PC-9 (cell line): ENCODE measurements at regions not wholly inside any gene's neighbourhood (a gene's known extent, or its start where the extent isn't known, plus 50 kb on each side); places are given as distances from the start of the nearest gene placed in this dataset.

Source experiments
- BruUV-seq: library from RNA; stranded (reverse); fragments of 400-500 nt; replicated peaks from 2 replicates; lab custom pipeline; 2021; lab: Mats Ljungman, UMichigan
- CTCF ChIA-PET: fragments of 300-600 bp; sonication (Branson Sonifier 250); formaldehyde crosslinking; loops from one replicate; lab custom pipeline; 2022; ENCODE audit warnings: antibody characterized with exemption; lab: Charles Lee
- POLR2A ChIA-PET: fragments of 300-600 bp; sonication (Branson Sonifier 250); formaldehyde crosslinking; loops from one replicate; lab custom pipeline; 2022; ENCODE audit warnings: antibody characterized with exemption; ENCODE audit not compliant: unreplicated experiment; lab: Charles Lee
- DNase-seq, 2 experiments: peaks; one replicate each; pipeline versions ENCODE4 v3.0.0 to v3.0.0-alpha.2; 2015 to 2022; ENCODE audit warnings: mixed read lengths in 1 of 2
- H2AFZ ChIP-seq: fragments of 200-600 bp; sonication (generic); 2 replicates; pipeline ENCODE4 v1.8.1; 2017; ENCODE audit warnings: antibody characterized with exemption
- H3F3A ChIP-seq: fragments of 200-600 bp; sonication (generic); 2 replicates; pipeline ENCODE4 v1.8.1; 2017; ENCODE audit warnings: antibody characterized with exemption, mild to moderate bottlenecking, low read depth; ENCODE audit not compliant: insufficient read depth
- H3K27ac ChIP-seq: fragments of 200-600 bp; sonication (generic); 2 replicates; pipeline ENCODE4 v1.6.1; 2016; ENCODE audit warnings: mixed run types
- H3K27me3 ChIP-seq: fragments of 200-600 bp; sonication (generic); 2 replicates; pipeline ENCODE4 v1.6.1; 2016; ENCODE audit warnings: low read depth, mixed run types; ENCODE audit not compliant: insufficient read depth
- H3K36me3 ChIP-seq: fragments of 200-600 bp; sonication (generic); 2 replicates; pipeline ENCODE4 v1.6.1; 2016; ENCODE audit warnings: low read depth, mixed run types
- H3K4me1 ChIP-seq: fragments of 200-600 bp; sonication (generic); replicated peaks from 2 replicates; pipeline ENCODE4 v1.6.1; 2016; ENCODE audit warnings: mixed run types; ENCODE audit not compliant: insufficient read depth
- H3K4me2 ChIP-seq: fragments of 200-600 bp; sonication (generic); 2 replicates; pipeline ENCODE4 v1.6.1; 2017; ENCODE audit warnings: mixed run types
- H3K4me3 ChIP-seq: fragments of 200-600 bp; sonication (generic); 2 replicates; pipeline ENCODE4 v1.6.1; 2016; ENCODE audit warnings: mixed run types
- H3K79me2 ChIP-seq: fragments of 200-600 bp; sonication (generic); 2 replicates; pipeline ENCODE4 v1.6.1; 2017; ENCODE audit warnings: low read depth, mixed run types
- H3K9me2 ChIP-seq: fragments of 200-600 bp; sonication (generic); 2 replicates; pipeline ENCODE4 v1.8.1; 2017; ENCODE audit warnings: mild to moderate bottlenecking; ENCODE audit not compliant: insufficient read depth
- H3K9me3 ChIP-seq: fragments of 200-600 bp; sonication (generic); 2 replicates; pipeline ENCODE4 v1.8.1; 2016; ENCODE audit warnings: low read depth; ENCODE audit not compliant: insufficient read depth
- H4K20me1 ChIP-seq: fragments of 200-600 bp; sonication (generic); 2 replicates; pipeline ENCODE4 v1.8.1; 2017; ENCODE audit not compliant: insufficient read depth
- EZH2 ChIP-seq: fragments of 200-600 bp; sonication (generic); IDR thresholded peaks from 2 replicates; pipeline ENCODE4 v1.8.0; 2017; ENCODE audit warnings: antibody characterized with exemption, low read depth
- intact Hi-C: fragments of 100-400 bp; cut with micrococcal nuclease; formaldehyde crosslinking; loops from one replicate; pipeline ENCODE4 v1.10.0; 2022; ENCODE audit not compliant: unreplicated experiment
- TF ChIP-seq, protein P1 (sequence below): fragments of 200-600 bp; sonication (generic); conservative IDR thresholded peaks from 2 replicates; pipeline ENCODE4 v1.6.1; 2017; ENCODE audit warnings: mixed run types, antibody characterized with exemption, mild to moderate bottlenecking, moderate library complexity

DNA sequence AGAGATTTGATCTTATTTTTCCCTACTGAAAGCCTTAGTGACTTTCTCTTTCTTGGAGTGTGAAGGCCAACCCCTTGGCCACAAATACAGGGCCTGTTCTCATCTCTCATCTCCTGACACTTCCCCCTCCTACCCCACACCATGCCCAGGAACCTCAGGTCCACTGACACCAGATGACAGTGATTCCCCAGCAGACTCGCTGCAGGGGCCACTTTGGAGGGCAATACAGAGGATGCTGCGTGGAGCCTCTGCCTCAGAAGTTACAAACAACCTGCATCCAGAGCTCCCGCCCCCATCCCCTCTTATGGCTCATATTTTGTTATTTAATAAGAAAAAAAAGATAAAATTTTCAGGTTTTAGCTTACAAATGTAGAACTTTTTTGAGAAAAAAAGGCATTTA is 70.1 kb upstream of the LGALSL start:
- CTCF ChIA-PET, result no interaction called here
- no peak for TF ChIP-seq EZH2
- TF ChIP-seq, protein P1, sequence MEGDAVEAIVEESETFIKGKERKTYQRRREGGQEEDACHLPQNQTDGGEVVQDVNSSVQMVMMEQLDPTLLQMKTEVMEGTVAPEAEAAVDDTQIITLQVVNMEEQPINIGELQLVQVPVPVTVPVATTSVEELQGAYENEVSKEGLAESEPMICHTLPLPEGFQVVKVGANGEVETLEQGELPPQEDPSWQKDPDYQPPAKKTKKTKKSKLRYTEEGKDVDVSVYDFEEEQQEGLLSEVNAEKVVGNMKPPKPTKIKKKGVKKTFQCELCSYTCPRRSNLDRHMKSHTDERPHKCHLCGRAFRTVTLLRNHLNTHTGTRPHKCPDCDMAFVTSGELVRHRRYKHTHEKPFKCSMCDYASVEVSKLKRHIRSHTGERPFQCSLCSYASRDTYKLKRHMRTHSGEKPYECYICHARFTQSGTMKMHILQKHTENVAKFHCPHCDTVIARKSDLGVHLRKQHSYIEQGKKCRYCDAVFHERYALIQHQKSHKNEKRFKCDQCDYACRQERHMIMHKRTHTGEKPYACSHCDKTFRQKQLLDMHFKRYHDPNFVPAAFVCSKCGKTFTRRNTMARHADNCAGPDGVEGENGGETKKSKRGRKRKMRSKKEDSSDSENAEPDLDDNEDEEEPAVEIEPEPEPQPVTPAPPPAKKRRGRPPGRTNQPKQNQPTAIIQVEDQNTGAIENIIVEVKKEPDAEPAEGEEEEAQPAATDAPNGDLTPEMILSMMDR, result no peak
- Histone ChIP-seq H3K27ac (no peak overlapping the region), H4K20me1 (no peaks in the 10 kb centered on the region), H3K4me2 (no peak overlapping the region), H3K9me3 (no peaks in the 10 kb centered on the region), H3K9me2 (no peaks in the 10 kb centered on the region), H3K79me2 (no peaks in the 10 kb centered on the region), H2AFZ (no peak overlapping the region), H3K4me3 (no peak overlapping the region), H3K27me3 (no peaks in the 10 kb centered on the region), H3K4me1 (peaks cover 12% of the 10 kb centered on the region), H3F3A (no peaks in the 10 kb centered on the region), H3K36me3 (no peaks in the 10 kb centered on the region)
- BruUV-seq, result no TSS peak
- POLR2A ChIA-PET, result no interaction called here
- intact Hi-C loops, result no loop called here
- no peak for DNase-seq

DNA sequence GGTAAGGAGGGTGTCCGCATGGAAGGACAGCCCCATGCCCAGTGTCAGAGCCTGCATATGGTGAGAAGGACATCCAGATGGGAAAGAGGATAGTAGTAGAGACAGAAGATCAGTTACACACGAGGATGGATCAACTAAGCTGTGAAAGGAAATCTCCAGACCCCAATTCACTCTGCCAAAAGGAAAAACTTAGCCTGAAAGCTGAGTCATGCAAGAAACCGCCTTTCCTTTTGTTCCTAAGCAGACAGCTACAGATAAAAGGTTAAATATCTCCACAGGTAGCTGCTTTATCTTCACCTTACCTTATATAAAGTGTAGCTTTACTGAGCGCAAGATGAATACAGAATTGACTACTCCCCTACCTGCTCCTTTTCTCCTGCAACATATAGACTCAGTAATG is 67.3 kb upstream of the LGALSL start:
- intact Hi-C loops, result no loop called here
- no peak overlapping the region for H3K4me2 ChIP-seq
- no peaks in the 10 kb centered on the region for H3K79me2 ChIP-seq
- peaks cover 4% of the 10 kb centered on the region; the same call in 1 of the 2 replicates for H3K9me3 ChIP-seq
- no peak overlapping the region for H2AFZ ChIP-seq
- H3K27me3 ChIP-seq, result no peaks in the 10 kb centered on the region
- no peak overlapping the region for H3K4me3 ChIP-seq
- BruUV-seq, result no TSS peak
- H4K20me1 ChIP-seq, result no peaks in the 10 kb centered on the region
- CTCF ChIA-PET, result no interaction called here
- H3K36me3 ChIP-seq, result no peaks in the 10 kb centered on the region
- DNase-seq, result no peak
- no peaks in the 10 kb centered on the region for H3K9me2 ChIP-seq
- no peaks in the 10 kb centered on the region for H3F3A ChIP-seq
- peaks cover 23% of the 10 kb centered on the region for H3K4me1 ChIP-seq
- no peak overlapping the region for H3K27ac ChIP-seq
- POLR2A ChIA-PET, result interaction anchor here (0.5 to 0.6 kb wide), 2 partner anchors 24 to 421 kb away, joined by 3 to 11 read pairs; no protein-coding TSS in a partner anchor
- TF ChIP-seq, protein P1, result no peak
- TF ChIP-seq EZH2, result no peak

DNA sequence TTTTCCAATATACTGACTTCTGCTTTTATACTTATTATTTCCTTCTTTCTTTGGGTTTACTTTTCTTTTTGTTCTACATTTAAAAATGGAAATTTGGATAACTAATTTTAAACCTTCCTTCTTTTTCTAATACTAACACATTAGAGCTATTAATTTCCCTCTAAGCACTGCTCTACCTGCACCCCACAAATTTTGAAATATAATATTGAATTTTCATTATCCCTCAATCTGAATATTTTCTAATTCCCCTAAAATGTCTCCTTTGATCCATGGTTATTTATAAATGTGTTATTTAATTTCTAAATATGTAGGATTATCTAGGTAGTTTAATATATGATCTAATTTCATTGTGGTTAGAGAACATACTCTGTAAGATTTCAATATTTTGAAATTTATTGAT is 63.4 kb upstream of the LGALSL start:
- POLR2A ChIA-PET, result no interaction called here
- no peak overlapping the region for H3K4me2 ChIP-seq
- BruUV-seq, result no TSS peak
- H3F3A ChIP-seq, result no peaks in the 10 kb centered on the region
- H3K27me3 ChIP-seq, result no peaks in the 10 kb centered on the region
- intact Hi-C loops, result no loop called here
- no peaks in the 10 kb centered on the region for H3K36me3 ChIP-seq
- H3K27ac ChIP-seq, result no peak overlapping the region
- no peaks in the 10 kb centered on the region for H3K9me2 ChIP-seq
- no peak overlapping the region for H3K4me3 ChIP-seq
- peaks cover 41% of the 10 kb centered on the region for H3K4me1 ChIP-seq
- peaks cover 4% of the 10 kb centered on the region; the same call in 1 of the 2 replicates for H3K9me3 ChIP-seq
- no peaks in the 10 kb centered on the region for H4K20me1 ChIP-seq
- CTCF ChIA-PET, result no interaction called here
- no peak for DNase-seq
- H3K79me2 ChIP-seq, result no peaks in the 10 kb centered on the region
- TF ChIP-seq, protein P1, result no peak
- TF ChIP-seq EZH2, result no peak
- H2AFZ ChIP-seq, result no peak overlapping the region
